Activated T-helper 9 cell treated with anti-CD3 and anti-CD28 coated beads, Interleukin-2, amount 50 U/mL, for 16 hours (primary cell): ENCODE measurements at regions not wholly inside any gene's neighbourhood (a gene's known extent, or its start where the extent isn't known, plus 50 kb on each side); places are given as distances from the start of the nearest gene placed in this dataset.

Experiments used
- DNase-seq: peaks from one replicate; pipeline ENCODE4 v3.0.0-alpha.2; 2020; ENCODE audit warnings: low read depth

GRCh38 chr14:86897704-86898513 lies 1095.1 kb downstream of the GALC start:
- DNase-seq, result no peak

DNA sequence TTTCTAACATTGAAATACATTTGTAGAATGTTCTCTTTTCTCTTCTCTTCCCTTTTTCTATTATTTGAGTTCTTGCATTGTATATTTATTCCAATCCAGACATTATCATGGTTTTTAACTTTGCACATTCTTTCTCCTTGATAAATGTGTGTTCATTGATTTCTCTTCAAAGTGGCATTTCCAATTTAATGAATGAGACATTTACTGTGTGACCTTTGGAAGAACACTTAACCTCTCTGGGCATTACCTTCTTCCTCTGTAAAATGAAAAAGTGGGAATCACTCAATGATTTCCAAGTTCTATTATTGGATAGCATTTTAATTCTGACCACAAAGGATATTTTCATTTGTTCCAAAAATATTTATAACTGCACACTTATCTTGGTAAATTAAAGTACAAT lies 1095.8 kb downstream of the GALC start:
- DNase-seq, result no peak

DNA sequence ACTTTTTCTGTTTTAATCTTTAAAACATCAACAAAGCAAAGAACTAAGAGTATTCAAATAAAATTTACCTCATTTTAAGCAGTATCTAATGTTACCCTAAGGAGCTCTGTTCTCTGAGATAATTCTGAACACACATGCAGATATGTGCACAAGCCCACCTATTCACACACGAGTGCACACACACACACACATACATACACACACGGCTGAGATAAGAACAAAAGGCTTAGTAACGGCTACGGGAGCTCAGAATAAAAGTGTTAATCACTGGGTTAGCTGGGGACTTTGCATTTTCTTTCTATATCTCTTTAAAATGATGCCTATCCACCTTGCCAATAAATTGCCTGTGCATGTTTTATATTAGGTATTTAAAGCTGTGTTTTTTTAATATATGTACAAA lies 1096.3 kb downstream of the GALC start:
- DNase-seq, result no peak

- DNase-seq, result no peak
Observed at GRCh38 chr14:86892152-86892956, 1100.6 kb downstream of the GALC start.

- DNase-seq, result no peak
Observed at GRCh38 chr14:86885280-86885679, 1107.7 kb downstream of the GALC start.

DNA sequence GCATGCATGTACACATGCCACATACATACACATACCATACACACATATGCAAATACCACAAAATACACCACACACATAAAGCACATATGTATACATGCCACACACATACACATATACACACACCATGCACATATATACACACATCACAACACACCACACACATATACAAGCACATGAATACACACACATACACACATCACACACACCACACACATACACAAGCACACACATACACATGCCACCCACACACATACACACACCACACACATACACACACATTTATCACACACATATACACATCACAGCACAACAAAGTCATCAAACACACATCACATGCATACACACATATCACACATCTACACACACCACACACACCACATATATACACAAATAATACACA lies 1108.5 kb downstream of the GALC start:
- no peak for DNase-seq

- DNase-seq, result no peak
Observed at GRCh38 chr14:86882818-86883217, 1110.2 kb downstream of the GALC start.

DNA sequence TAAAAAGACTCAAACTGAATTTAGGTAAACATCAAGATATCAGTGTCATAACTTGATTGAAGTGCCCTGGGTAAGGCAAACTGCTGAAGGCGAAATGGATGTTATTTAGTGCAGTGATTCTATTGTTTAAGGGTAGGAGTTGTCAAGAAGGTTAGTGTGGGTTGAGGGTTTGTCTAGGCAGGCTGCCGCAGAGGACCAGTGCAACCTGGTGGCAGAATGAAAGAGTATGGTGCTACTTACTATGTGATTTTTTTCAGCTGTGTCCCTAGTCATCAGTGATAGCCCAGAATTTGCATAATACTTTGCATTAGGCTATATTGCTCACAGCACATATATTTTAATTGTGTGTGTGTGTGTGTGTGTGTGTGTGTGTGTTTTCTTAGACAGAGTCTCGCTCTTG lies 1127.0 kb downstream of the GALC start:
- no peak for DNase-seq

DNA sequence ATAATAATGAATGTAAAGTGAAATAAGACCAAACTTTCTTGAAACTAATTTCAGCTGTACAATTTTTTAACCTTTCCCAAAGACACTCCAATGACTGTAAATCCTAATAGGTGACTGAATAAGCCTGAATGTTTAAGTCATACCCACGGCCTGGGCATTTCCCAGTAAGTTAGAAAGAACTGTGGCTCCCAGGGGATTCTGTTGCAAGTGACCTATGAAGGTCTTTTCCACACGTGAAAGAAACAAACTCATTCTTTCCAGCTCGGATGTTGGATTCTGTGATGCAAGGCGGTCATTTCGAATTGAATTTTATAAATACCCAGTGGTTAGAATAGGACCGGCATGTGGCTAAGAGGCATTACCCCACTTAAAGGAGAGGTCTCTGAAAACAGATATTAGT lies 1134.4 kb downstream of the GALC start:
- DNase-seq, result no peak

DNA sequence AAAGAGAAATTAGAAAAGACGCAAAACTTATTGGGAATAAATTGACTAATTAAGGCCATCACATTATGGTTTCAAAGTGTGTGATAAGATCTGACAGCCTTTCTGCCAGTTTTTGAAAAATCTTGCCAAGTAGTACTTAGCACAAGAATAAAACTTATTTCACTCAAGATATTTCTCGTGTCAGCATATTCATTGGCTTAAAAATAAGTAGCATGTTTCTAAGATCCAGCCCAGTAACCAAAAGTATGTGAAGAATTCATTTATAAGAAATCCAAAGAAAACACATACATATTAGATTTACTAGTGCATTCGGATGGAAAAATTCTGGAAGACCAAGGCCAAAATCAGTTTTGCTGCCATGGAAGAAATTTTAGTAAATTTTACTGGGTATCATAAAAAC lies 1135.0 kb downstream of the GALC start:
- DNase-seq, result no peak

DNA sequence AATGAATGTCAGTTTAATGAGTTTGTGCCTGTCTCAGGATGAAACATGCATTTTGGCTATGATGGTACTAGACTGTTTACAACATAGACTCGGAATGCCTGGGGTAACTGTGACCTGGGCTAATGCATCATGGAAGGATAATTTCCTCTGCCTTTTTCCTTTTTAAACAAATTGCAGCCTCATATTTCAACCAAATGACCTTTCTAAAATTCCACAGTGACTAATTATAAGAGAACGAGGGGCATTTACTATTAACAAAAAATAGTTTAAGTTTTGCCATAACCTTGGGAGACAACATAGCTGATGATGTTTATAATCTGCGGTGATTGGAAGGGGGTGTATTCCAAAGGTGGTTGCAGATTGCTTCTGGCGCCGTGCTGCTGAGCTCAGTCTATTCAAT lies 1140.5 kb downstream of the GALC start:
- no peak for DNase-seq

GRCh38 chr14:86847140-86847539 lies 1145.8 kb downstream of the GALC start:
- DNase-seq, result no peak

DNA sequence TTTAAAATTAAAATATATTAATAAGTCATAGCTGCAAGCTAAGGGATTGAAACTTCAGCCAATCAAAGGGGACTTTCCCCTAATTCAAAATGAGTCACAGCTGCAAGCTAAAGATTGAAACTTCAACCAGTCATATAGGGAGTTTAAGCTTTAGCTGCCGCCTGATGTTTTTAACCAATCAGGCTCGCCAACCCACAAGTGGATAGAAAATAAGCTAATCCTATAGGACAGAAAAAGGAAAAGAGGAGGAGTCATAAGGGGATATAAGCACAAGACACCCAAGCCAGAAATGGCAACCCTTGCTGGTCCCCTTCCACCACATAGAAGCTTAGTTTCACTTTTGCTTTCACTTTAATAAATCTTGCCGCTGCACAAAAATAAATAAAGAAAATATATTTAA lies 1154.6 kb downstream of the GALC start:
- DNase-seq, result no peak

- no peak for DNase-seq
Observed at GRCh38 chr14:86826661-86827060, 1166.3 kb downstream of the GALC start.

DNA sequence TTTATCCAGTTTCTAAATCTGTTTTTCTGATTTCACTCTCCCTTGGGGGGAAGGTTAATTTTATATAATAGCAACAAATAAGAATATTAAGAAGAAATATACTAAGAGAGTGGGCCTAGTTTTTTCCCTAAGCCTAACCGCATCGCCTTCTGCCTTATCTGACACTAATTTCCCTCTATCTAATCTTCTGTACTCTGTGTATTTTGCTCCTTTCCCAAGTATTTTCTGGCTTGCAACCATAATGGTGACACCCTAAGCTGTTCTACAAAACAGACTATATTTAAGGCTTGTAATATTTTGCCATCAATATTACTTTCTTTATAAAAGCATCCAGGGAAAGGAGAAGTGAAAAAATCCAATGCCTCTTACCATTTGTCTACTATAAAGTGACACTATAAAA lies 1168.8 kb downstream of the GALC start:
- DNase-seq, result no peak

DNA sequence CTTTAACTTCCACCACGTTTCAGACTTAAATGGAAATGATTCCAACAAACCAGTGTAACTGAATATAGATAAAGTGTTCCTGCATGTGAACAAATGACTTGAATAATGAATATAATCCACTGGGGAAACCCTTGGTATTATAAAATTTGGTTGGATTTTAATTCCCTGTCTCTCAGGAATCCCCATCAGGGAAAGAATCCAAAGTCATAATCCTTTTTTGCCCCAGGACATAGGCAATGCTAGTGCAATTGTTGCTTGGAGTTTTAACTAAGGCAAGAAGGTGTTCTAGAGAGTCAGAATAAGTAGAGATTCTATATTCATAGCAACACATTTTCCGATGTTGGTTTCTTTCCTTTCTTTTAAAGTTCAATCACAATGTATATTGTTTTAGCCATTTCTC lies 1169.4 kb downstream of the GALC start:
- no peak for DNase-seq

DNA sequence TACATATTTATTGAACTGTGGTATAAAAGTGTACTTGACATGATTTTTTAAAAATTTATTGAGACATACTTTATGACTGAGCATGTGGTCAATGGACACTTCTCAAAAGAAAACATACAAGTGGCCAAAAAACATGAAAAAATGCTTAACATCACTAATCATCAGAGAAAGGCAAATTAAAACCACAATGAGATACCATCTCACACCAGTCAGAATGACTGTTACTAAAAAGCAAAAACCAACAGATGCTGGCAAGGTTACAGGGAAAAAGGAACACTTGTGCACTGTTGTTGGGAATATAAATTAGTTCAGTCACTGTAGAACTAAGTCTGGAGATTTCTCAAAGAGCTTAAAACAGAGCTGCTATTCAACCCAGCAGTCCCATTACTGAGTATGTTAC lies 1177.6 kb downstream of the GALC start:
- DNase-seq, result no peak

GRCh38 chr14:86802726-86803125 lies 1190.3 kb downstream of the GALC start:
- no peak for DNase-seq

- DNase-seq, result no peak
Observed at GRCh38 chr14:86799244-86799647, 1193.7 kb downstream of the GALC start.

DNA sequence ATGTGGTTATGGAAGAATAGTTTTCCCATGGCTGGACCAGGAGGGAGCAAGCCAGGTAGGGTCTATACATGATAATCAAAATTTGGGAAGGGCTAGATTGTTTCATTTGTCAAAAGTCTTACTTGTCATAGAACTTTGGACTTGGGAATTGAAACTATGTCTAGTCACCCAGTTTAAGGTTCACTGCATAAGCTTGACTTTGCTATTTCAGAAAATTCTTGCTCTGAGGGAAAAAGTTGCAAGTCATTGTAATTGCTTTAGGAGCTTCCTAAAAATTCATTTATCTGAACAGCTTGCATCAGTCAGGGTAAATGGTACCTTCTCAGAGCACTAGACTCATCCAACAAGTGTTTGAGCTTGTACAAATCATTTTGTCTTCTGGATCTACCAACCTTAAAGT lies 1194.7 kb downstream of the GALC start:
- no peak for DNase-seq

DNA sequence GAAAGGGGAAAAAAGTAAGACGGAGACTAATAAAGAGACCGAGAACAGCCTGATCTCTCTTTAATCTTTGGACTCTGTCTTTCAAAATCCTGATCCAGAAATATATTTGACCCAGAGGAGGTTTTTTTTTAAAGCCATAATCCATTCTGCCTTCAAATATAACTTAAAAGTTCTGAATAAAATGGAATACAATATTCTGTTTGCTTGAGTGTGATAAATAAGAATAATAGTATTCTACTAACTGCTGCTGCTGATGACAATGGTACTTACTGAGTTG lies 1196.0 kb downstream of the GALC start:
- DNase-seq, result no peak

DNA sequence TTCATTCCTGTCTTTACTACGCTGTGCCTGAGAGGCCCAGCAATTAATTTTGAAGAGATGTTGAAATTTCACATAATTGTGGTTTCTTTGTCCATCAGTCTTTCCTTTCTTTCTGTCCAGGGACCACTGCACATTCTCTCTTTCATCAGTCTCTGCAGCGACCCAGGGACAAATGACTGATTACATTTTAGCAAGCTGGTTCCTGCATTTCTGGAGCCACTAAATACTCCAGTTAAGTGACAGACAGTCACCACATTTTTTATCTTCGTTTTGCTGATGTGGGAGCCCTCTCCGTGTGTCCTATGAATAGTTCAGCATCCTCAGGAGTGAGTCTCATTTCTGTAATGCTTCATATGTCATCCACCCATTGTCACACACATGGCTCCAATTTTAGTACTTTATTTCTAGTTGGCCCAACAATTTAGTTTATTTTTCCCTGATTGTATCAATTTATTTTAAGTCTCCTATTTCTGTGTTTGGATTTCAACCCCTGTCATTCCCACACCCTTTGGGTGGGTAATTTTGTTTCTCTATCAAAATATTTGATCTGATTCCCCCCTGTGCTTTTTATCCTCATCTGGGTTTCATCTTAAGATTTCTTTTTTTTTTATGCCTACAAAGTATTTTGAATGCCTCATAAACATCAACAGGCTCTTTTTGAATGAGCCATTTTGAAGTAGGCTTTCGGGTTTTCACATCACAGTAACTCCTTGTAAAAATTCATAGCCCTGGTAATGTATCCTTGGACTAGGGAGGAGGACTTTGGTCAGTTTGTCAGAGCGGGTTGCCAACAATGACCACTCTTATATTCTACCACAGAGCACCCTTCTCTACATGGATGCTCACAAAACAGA lies 1196.5 kb downstream of the GALC start:
- DNase-seq, result no peak

- DNase-seq, result no peak
Observed at GRCh38 chr14:86794689-86795088, 1198.3 kb downstream of the GALC start.
